HepG2 (cell line): ENCODE measurements at regions not wholly inside any gene's neighbourhood (a gene's known extent, or its start where the extent isn't known, plus 50 kb on each side); places are given as distances from the start of the nearest gene placed in this dataset.

Source experiments
- BHLHE40 ChIP-seq: IDR thresholded peaks from 2 replicates; pipeline ENCODE4 v1.6.1; 2011; ENCODE audit warnings: low read length, improper control_type of control experiment
- ISL2 ChIP-seq: sonication (generic); formaldehyde crosslinking; IDR thresholded peaks from 2 replicates; pipeline ENCODE4 v1.5.0; 2020; ENCODE audit warnings: missing genetic modification reagents
- SCMH1 ChIP-seq: sonication (generic); formaldehyde crosslinking; IDR thresholded peaks from 2 replicates; pipeline ENCODE4 v1.9.0; 2021; ENCODE audit warnings: missing genetic modification reagents, mild to moderate bottlenecking, borderline replicate concordance
- ZBTB42 ChIP-seq: sonication (generic); formaldehyde crosslinking; IDR thresholded peaks from 2 replicates; pipeline ENCODE4 v1.5.0; 2020; ENCODE audit warnings: mild to moderate bottlenecking, missing genetic modification reagents
- ZFP36 ChIP-seq: fragments of 150-350 bp; IDR thresholded peaks from 2 replicates; pipeline ENCODE4 v1.6.1; 2018; ENCODE audit warnings: borderline replicate concordance, low read length, low read depth; ENCODE audit not compliant: partially characterized antibody
- ZNF30 ChIP-seq: sonication (generic); formaldehyde crosslinking; IDR thresholded peaks from 2 replicates; pipeline ENCODE4 v1.5.0; 2020; ENCODE audit warnings: mild to moderate bottlenecking, missing genetic modification reagents
- ZNF441 ChIP-seq: sonication (generic); formaldehyde crosslinking; IDR thresholded peaks from 2 replicates; pipeline ENCODE4 v1.7.0; 2021; ENCODE audit warnings: missing genetic modification reagents, borderline replicate concordance
- ZNF496 ChIP-seq: sonication (generic); formaldehyde crosslinking; IDR thresholded peaks from 2 replicates; pipeline ENCODE4 v1.8.1; 2023; ENCODE audit warnings: mild to moderate bottlenecking, moderate library complexity, missing genetic modification reagents; ENCODE audit not compliant: insufficient replicate concordance
- ZNF790 ChIP-seq: sonication (generic); formaldehyde crosslinking; IDR thresholded peaks from 2 replicates; pipeline ENCODE4 v1.8.0; 2022; ENCODE audit warnings: missing genetic modification reagents, mild to moderate bottlenecking, borderline replicate concordance
- TF ChIP-seq, protein P1 (sequence below): sonication (generic); formaldehyde crosslinking; IDR thresholded peaks from 2 replicates; pipeline ENCODE4 v1.5.1; 2020; ENCODE audit warnings: mild to moderate bottlenecking, missing genetic modification reagents, borderline replicate concordance
- TF ChIP-seq, protein P2 (sequence below): IDR thresholded peaks from 2 replicates; pipeline ENCODE4 v1.6.1; 2016; ENCODE audit warnings: mild to moderate bottlenecking
- TF ChIP-seq, protein P3 (sequence below): sonication (generic); formaldehyde crosslinking; IDR thresholded peaks from 2 replicates; pipeline ENCODE4 v1.9.0; 2021; ENCODE audit warnings: missing genetic modification reagents, borderline replicate concordance
- TF ChIP-seq, protein P4 (sequence below), 2 experiments: sonication (generic) in 1 of 2; formaldehyde crosslinking in 1 of 2; IDR thresholded peaks; 2 replicates each; pipeline versions ENCODE4 v1.5.1 to v1.6.1; 2011 to 2020; ENCODE audit warnings: borderline replicate concordance in 1 of 2, low read depth in 1 of 2, low read length in 1 of 2, mild to moderate bottlenecking in 1 of 2, missing genetic modification reagents in 1 of 2, moderate library complexity in 1 of 2
- TF ChIP-seq, protein P5 (sequence below): sonication (generic); formaldehyde crosslinking; IDR thresholded peaks from 2 replicates; pipeline ENCODE4 v1.5.0; 2020; ENCODE audit warnings: missing genetic modification reagents
- TF ChIP-seq, protein P6 (sequence below), 2 experiments: fragments of 450-650 bp in 1 of 2; sonication (generic) in 1 of 2; formaldehyde crosslinking; IDR thresholded peaks; 2 replicates each; pipeline versions ENCODE4 v1.5.0 to v1.8.0; 2020 to 2022; ENCODE audit warnings: mild to moderate bottlenecking in 1 of 2, missing genetic modification reagents in 1 of 2
- TF ChIP-seq, protein P7 (sequence below): sonication (generic); formaldehyde crosslinking; IDR thresholded peaks from 2 replicates; pipeline ENCODE4 v1.9.0; 2022; ENCODE audit warnings: low read depth, missing genetic modification reagents

DNA sequence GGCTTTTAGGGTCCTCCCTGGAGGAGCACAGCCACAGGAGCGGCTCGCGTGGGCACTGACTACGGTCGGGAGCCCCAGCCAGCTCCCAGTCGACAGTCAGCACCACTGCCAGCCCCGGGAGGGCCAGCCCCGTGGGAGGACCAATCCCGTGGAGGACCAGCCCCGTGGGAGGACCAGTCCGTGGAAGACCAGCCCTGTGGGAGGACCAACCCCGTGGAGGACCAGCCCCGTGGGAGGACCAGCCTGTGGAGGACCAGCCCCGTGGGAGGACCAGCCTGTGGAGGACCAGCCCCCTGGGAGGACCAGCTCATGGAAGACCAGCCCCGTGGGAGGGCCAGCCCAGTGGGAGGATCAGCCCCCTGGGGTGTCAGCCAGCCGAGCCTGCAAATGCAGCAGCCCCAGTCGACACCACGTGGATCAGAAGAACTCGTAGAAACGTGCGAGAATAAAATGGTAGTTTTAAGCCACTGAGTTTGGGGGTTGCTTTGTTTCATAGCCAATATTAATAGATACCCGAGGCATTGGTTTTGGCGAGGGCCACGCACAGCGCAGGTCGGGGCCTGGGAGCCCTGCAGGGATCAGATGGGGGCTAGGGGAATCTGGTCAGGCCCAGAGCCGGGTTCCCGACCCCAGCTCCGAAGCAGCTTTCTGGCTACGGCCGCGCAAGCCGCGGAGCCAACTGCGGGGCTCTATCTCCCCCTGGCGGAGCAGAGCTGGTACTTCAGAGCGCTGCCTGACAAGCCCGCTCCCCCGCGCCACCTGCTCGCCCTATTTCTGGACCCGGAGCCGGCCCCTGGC is 73.0 kb downstream of the TEX51 start (continued):
- TF ChIP-seq, protein P1, sequence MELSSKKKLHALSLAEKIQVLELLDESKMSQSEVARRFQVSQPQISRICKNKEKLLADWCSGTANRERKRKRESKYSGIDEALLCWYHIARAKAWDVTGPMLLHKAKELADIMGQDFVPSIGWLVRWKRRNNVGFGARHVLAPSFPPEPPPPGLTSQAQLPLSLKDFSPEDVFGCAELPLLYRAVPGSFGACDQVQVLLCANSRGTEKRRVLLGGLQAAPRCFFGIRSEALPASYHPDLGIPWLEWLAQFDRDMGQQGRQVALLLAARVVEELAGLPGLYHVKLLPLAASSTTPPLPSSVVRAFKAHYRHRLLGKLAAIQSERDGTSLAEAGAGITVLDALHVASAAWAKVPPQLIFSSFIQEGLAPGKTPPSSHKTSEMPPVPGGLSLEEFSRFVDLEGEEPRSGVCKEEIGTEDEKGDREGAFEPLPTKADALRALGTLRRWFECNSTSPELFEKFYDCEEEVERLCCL (CRISPR knock-in tag), result 0 out of 2 replicates have a peak, but pooled peaks have one; percentile 20
- TF ChIP-seq, protein P2, sequence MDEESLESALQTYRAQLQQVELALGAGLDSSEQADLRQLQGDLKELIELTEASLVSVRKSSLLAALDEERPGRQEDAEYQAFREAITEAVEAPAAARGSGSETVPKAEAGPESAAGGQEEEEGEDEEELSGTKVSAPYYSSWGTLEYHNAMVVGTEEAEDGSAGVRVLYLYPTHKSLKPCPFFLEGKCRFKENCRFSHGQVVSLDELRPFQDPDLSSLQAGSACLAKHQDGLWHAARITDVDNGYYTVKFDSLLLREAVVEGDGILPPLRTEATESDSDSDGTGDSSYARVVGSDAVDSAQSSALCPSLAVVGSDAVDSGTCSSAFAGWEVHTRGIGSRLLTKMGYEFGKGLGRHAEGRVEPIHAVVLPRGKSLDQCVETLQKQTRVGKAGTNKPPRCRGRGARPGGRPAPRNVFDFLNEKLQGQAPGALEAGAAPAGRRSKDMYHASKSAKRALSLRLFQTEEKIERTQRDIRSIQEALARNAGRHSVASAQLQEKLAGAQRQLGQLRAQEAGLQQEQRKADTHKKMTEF, result peak; percentile 74
- TF ChIP-seq, protein P3, sequence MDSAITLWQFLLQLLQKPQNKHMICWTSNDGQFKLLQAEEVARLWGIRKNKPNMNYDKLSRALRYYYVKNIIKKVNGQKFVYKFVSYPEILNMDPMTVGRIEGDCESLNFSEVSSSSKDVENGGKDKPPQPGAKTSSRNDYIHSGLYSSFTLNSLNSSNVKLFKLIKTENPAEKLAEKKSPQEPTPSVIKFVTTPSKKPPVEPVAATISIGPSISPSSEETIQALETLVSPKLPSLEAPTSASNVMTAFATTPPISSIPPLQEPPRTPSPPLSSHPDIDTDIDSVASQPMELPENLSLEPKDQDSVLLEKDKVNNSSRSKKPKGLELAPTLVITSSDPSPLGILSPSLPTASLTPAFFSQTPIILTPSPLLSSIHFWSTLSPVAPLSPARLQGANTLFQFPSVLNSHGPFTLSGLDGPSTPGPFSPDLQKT (CRISPR knock-in tag), result no peak
- peak; percentile 13 for TF ChIP-seq ZFP36
- TF ChIP-seq, protein P4, sequence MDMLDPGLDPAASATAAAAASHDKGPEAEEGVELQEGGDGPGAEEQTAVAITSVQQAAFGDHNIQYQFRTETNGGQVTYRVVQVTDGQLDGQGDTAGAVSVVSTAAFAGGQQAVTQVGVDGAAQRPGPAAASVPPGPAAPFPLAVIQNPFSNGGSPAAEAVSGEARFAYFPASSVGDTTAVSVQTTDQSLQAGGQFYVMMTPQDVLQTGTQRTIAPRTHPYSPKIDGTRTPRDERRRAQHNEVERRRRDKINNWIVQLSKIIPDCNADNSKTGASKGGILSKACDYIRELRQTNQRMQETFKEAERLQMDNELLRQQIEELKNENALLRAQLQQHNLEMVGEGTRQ (IDR thresholded peaks at IDR 0.05; ENCODE audit: low read depth, low read length), result no peak
- TF ChIP-seq, protein P4 (CRISPR knock-in tag; IDR thresholded peaks at IDR 0.05; ENCODE audit: borderline replicate concordance), result 0 out of 2 replicates have a peak, but pooled peaks have one; percentile 47
- no peak for TF ChIP-seq BHLHE40
- TF ChIP-seq ZNF790 (CRISPR knock-in tag), result peak; percentile 84
- no peak for TF ChIP-seq ZNF496
- TF ChIP-seq SCMH1 (CRISPR knock-in tag), result no peak
- TF ChIP-seq, protein P5, sequence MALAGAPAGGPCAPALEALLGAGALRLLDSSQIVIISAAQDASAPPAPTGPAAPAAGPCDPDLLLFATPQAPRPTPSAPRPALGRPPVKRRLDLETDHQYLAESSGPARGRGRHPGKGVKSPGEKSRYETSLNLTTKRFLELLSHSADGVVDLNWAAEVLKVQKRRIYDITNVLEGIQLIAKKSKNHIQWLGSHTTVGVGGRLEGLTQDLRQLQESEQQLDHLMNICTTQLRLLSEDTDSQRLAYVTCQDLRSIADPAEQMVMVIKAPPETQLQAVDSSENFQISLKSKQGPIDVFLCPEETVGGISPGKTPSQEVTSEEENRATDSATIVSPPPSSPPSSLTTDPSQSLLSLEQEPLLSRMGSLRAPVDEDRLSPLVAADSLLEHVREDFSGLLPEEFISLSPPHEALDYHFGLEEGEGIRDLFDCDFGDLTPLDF (CRISPR knock-in tag), result no peak
- peak; percentile 40; the same call in 1 of the 2 replicates for TF ChIP-seq ZBTB42 (CRISPR knock-in tag)
- TF ChIP-seq, protein P6, sequence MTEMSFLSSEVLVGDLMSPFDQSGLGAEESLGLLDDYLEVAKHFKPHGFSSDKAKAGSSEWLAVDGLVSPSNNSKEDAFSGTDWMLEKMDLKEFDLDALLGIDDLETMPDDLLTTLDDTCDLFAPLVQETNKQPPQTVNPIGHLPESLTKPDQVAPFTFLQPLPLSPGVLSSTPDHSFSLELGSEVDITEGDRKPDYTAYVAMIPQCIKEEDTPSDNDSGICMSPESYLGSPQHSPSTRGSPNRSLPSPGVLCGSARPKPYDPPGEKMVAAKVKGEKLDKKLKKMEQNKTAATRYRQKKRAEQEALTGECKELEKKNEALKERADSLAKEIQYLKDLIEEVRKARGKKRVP (CRISPR knock-in tag; IDR thresholded peaks at IDR 0.05), result no peak
- TF ChIP-seq, protein P7, sequence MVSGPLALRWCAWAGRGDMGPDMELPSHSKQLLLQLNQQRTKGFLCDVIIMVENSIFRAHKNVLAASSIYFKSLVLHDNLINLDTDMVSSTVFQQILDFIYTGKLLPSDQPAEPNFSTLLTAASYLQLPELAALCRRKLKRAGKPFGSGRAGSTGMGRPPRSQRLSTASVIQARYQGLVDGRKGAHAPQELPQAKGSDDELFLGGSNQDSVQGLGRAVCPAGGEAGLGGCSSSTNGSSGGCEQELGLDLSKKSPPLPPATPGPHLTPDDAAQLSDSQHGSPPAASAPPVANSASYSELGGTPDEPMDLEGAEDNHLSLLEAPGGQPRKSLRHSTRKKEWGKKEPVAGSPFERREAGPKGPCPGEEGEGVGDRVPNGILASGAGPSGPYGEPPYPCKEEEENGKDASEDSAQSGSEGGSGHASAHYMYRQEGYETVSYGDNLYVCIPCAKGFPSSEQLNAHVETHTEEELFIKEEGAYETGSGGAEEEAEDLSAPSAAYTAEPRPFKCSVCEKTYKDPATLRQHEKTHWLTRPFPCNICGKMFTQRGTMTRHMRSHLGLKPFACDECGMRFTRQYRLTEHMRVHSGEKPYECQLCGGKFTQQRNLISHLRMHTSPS (CRISPR knock-in tag), result no peak; the same call in 1 of the 2 replicates
- TF ChIP-seq ISL2, result peak; percentile 74
- TF ChIP-seq ZNF441 (CRISPR knock-in tag), result 0 out of 2 replicates have a peak, but pooled peaks have one; percentile 39
- TF ChIP-seq ZNF30 (CRISPR knock-in tag), result no peak
